OCI-LY3 (cell line): ENCODE measurements at regions not wholly inside any gene's neighbourhood (a gene's known extent, or its start where the extent isn't known, plus 50 kb on each side); places are given as distances from the start of the nearest gene placed in this dataset.

Experiments
- EZH2phosphoT487 ChIP-seq: fragments of 200-600 bp; shearing (Covaris generic); IDR thresholded peaks from 2 replicates; pipeline ENCODE4 v1.6.1; 2018; ENCODE audit warnings: antibody characterized with exemption, mixed run types, low read depth
- TF ChIP-seq, protein P1 (sequence below): fragments of 200-600, 300-600 bp; sonication (generic); IDR thresholded peaks from 2 replicates; pipeline ENCODE4 v1.5.1; 2014; ENCODE audit warnings: antibody characterized with exemption, low read length, low read depth

DNA sequence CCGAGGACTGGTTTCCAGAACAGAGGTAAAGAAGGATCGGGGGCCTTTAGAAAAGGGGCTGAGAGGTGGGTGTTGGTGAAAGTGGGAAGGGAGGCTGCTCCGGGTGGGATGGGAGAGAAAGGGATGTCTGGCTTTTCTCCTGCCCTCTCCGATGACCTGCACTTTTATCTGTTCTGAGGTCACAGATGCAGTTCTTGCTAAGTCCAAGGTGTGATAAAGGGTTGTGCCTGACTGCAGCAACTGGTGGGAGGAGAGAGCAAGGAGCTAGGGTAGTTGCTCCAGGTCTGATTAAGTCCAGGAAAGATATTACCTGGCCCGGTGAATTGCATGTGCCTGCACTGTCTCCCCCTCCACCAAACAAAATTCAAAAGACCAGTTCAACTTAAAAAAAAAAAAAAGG lies 145.6 kb upstream of the SOX4 start:
- TF ChIP-seq, protein P1, sequence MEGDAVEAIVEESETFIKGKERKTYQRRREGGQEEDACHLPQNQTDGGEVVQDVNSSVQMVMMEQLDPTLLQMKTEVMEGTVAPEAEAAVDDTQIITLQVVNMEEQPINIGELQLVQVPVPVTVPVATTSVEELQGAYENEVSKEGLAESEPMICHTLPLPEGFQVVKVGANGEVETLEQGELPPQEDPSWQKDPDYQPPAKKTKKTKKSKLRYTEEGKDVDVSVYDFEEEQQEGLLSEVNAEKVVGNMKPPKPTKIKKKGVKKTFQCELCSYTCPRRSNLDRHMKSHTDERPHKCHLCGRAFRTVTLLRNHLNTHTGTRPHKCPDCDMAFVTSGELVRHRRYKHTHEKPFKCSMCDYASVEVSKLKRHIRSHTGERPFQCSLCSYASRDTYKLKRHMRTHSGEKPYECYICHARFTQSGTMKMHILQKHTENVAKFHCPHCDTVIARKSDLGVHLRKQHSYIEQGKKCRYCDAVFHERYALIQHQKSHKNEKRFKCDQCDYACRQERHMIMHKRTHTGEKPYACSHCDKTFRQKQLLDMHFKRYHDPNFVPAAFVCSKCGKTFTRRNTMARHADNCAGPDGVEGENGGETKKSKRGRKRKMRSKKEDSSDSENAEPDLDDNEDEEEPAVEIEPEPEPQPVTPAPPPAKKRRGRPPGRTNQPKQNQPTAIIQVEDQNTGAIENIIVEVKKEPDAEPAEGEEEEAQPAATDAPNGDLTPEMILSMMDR = no peak
- TF ChIP-seq EZH2phosphoT487 = no peak
